HG02759 (cell line): ENCODE measurements at regions not wholly inside any gene's neighbourhood (a gene's known extent, or its start where the extent isn't known, plus 50 kb on each side); places are given as distances from the start of the nearest gene placed in this dataset.
A peak's percentile ranks its signal among the peaks of the same experiment; 100 is the strongest.

ENCODE experiments used
- ATAC-seq: cut with Tn5 transposase; IDR thresholded peaks from one replicate; pipeline ENCODE4 v1.9.1; 2021; ENCODE audit warnings: mild to moderate bottlenecking, moderate library complexity; ENCODE audit not compliant: unreplicated experiment

- ATAC-seq, result no peak
Observed at GRCh38 chr2:45154144-45154543, 144.9 kb upstream of the SIX2 start.

GRCh38 chr2:45153121-45153520 lies 143.9 kb upstream of the SIX2 start:
- ATAC-seq, result no peak

- no peak for ATAC-seq
Observed at GRCh38 chr2:45152691-45153090, 143.4 kb upstream of the SIX2 start.

- no peak for ATAC-seq
Observed at GRCh38 chr2:45145073-45145899, 136.0 kb upstream of the SIX2 start.

- peak; percentile 64 for ATAC-seq
Observed at GRCh38 chr2:45141883-45142866, 132.9 kb upstream of the SIX2 start.

- ATAC-seq, result no peak
Observed at GRCh38 chr2:45140675-45141074, 131.4 kb upstream of the SIX2 start.

GRCh38 chr2:45138904-45139303 lies 129.7 kb upstream of the SIX2 start:
- ATAC-seq, result no peak

GRCh38 chr2:45137966-45138695 lies 128.9 kb upstream of the SIX2 start:
- no peak for ATAC-seq

GRCh38 chr2:45134726-45135125 lies 125.5 kb upstream of the SIX2 start:
- ATAC-seq, result peak; percentile 43

- ATAC-seq, result no peak
Observed at GRCh38 chr2:45134014-45134413, 124.8 kb upstream of the SIX2 start.

- peak; percentile 75 for ATAC-seq
Observed at GRCh38 chr2:45132551-45132950, 123.3 kb upstream of the SIX2 start.

- no peak for ATAC-seq
Observed at GRCh38 chr2:45131587-45131986, 122.3 kb upstream of the SIX2 start.

GRCh38 chr2:45130736-45131135 lies 121.5 kb upstream of the SIX2 start:
- no peak for ATAC-seq

GRCh38 chr2:45128580-45128997 lies 119.3 kb upstream of the SIX2 start:
- ATAC-seq, result no peak

- no peak for ATAC-seq
Observed at GRCh38 chr2:45127891-45128290, 118.6 kb upstream of the SIX2 start.

GRCh38 chr2:45127321-45127720 lies 118.1 kb upstream of the SIX2 start:
- ATAC-seq, result no peak

GRCh38 chr2:45125232-45125631 lies 116.0 kb upstream of the SIX2 start:
- ATAC-seq, result no peak

- ATAC-seq, result no peak
Observed at GRCh38 chr2:45124456-45124855, 115.2 kb upstream of the SIX2 start.

GRCh38 chr2:45123521-45124191 lies 114.4 kb upstream of the SIX2 start:
- no peak for ATAC-seq

GRCh38 chr2:45123065-45123464 lies 113.8 kb upstream of the SIX2 start:
- no peak for ATAC-seq
